GM21528 (cell line): ENCODE measurements at regions not wholly inside any gene's neighbourhood (a gene's known extent, or its start where the extent isn't known, plus 50 kb on each side); places are given as distances from the start of the nearest gene placed in this dataset.
"Not testable (repeated sequence)": the region's sequence is repeated elsewhere in the genome, so short reads cannot be mapped to it uniquely, and the experiment has no call there.

Experiments
- ATAC-seq: cut with Tn5 transposase; IDR thresholded peaks from one replicate; pipeline ENCODE4 v1.9.1; 2021; ENCODE audit warnings: mild to moderate bottlenecking, moderate library complexity; ENCODE audit not compliant: unreplicated experiment, low FRiP score

DNA sequence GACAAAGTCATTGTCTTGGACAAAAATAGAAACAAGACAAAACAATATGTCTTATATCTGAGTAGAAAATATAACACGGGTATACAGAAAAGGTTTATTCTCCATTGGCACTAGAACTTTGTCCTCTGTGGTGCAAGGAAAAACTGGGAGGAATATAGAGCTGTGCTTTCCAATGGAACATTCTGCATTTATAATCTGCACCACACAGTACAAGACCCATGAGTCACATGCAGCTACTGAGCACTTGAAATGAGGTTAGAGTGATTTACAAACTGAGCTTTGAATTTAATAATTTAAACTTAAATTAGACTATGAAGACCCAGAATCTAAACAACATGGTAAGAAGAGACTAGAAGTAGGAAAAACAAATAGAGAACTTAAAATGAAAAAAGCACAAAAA is 86.1 kb downstream of the RAP2A start:
- no peak for ATAC-seq

DNA sequence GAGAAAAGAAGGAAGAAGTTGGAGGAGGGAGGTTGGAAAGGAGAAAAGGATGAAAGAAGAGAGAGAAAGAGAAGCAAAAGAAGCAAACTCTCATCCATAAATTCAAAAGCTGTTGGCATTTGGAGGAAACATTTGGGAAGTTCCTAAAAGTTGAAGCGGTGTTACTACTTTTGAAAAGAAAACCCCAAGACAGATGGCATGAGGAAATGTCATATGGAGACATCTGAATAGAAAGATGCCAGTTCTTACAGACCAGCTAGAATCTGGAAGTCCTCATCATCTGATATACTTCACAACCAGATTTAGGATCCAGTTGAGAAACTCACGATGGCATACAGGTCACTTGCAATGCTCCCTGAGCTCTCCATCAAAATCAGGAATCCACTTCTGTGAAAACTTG is 86.9 kb downstream of the RAP2A start:
- no peak for ATAC-seq

GRCh38 chr13:97521726-97522125 is 87.8 kb downstream of the RAP2A start:
- no peak for ATAC-seq

GRCh38 chr13:97522243-97522642 is 88.3 kb downstream of the RAP2A start:
- no peak for ATAC-seq

GRCh38 chr13:97526556-97526955 is 92.6 kb downstream of the RAP2A start:
- no peak for ATAC-seq

- no peak for ATAC-seq
These were observed 94.5 kb downstream of the RAP2A start for GRCh38 chr13:97528518-97528917.

GRCh38 chr13:97534540-97534939 is 100.6 kb downstream of the RAP2A start:
- no peak for ATAC-seq

- no peak for ATAC-seq
These were observed 101.6 kb downstream of the RAP2A start for GRCh38 chr13:97535614-97536013.

DNA sequence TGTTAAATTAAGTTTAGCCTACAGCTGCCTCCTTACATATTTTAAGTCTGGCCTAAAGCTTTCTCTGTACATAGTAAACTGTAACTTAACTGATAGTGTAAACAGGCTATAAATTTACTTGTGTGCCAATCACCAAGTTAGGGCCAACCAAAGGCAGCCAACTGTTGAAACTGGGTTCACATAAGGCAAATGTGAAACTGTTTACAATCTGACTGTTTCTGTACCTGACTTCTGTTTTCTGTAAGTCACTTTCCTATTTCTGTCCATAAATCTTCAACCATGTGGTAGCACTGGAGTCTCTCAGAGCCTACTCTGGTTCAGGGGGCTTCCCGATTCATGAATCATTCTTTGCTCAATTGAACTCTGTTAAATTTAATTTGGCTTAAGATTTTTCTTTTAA is 103.1 kb downstream of the RAP2A start:
- peak; percentile 79 for ATAC-seq

DNA sequence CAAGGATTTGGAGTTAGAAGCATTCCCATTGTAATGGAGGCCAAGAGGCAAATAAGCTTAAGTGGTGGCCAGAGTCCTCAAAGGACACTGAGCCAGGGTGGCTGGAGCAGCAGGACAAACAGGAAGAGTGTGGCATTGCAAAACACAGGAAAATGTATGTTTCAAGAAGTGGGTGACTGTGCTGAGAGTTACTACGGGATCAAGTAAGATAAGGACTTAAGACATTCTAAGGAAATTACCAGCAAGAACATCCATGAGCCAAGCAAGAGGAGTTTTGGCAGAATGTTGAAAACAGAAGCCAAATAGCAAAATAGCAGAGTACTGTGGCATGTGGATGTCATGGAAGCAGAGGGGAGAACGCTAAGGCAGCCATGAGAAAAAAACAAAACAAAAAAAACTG is 104.2 kb downstream of the RAP2A start:
- no peak for ATAC-seq

- ATAC-seq, result no peak
These were observed 106.0 kb downstream of the RAP2A start for GRCh38 chr13:97539651-97540610.

DNA sequence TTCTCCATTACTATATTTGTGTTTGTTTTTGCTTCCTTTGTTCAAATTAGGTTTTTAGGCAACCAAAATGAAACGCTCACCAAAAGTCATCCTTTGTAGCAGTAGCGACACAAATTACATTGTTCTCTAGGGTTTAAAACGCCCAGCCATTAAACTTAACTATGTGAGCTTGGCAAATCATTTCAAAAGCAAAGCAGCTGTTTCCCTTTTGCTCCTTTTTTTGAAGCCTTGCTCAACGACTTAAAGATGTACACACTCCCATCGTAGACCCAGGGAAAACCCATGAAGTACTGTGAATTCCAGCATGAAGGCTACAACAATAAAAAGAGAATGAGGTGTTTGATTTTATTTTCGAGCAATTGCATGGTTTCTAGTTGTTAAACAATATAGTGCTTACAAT is 106.7 kb downstream of the RAP2A start:
- ATAC-seq, result no peak

DNA sequence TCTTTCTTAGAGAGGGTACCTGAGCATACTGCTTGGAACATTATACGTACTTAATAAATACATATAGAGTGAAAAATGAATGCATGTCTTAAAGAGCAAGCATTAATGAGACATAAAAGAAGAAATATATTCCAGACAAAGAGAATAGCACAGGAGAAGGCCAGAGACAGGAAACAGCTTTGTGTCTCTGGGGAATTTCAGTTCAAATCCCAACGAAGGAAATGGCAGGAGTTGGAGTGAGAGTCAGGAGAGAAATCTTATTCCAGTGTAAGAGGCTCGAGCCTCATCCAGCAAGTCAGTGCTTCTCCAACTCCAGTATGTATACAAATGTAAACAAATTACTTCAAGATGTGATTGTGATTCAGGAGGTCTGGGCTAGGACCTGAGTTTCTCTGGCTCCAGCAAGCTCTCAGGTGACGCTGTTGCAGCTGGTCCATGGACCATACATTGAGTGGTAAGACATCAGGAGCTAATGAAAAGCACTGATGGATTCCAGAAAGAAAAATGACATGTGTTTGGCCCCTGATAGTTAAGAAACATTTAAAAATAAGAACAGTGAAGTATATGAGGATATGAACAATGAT is 108.2 kb downstream of the RAP2A start:
- ATAC-seq, result no peak

DNA sequence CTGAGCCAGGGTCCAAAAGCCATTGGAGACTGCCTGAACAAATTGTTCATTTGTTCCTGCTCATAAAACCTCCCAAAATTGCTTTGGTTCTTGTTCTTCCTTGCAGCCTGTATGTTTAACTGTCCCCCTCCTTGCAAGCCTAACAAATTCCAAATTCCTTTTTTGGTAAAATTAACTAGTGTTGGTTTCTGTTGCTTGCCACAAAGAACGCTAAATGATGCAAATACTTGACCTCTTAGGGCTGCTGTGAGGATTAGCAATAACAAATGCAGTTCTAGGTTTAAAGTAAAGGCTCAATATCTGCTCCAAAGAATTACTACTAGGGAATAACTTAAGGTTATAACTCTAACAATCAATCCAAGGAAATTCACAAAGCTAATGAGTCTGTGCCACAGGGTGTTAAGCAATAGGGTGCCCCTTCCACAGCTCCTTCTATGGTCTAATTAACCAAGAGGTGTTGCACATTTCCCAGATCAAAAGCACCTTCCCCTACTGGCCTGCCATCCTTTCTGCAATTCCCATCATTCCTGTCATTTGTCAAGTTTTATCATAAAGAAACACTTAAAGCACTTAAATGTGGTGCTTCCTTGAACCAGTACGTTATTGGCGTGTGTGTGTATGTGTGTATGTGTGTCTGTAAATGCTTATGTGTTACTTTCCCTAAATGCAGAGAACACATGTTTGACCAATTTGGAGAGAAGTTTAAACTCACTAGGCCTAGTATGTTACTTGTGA is 110.2 kb downstream of the RAP2A start:
- ATAC-seq, result no peak

GRCh38 chr13:97544971-97545499 is 111.1 kb downstream of the RAP2A start:
- ATAC-seq, result not testable (repeated sequence)

GRCh38 chr13:97548138-97548537 is 114.2 kb downstream of the RAP2A start:
- ATAC-seq, result peak; percentile 63

GRCh38 chr13:97548711-97549110 is 114.7 kb downstream of the RAP2A start:
- no peak for ATAC-seq

DNA sequence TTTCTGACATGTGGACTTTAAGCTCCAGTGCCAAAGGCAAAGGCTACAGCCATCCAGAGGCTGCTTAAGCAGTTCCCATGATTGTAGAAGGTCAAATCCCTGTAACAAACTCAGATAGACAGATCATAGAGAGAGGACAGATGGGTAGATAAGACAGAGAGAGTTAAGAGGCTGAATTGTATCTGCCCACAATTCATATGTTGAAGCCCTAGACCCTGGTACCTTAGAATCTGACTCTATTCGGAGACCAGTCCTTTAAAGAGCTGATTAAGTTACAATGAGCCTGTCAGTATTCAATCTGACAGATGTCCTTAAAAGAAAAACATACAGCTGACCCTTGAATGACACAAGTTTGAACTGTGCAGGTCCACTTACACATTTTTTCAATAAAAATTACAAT is 115.2 kb downstream of the RAP2A start:
- no peak for ATAC-seq

DNA sequence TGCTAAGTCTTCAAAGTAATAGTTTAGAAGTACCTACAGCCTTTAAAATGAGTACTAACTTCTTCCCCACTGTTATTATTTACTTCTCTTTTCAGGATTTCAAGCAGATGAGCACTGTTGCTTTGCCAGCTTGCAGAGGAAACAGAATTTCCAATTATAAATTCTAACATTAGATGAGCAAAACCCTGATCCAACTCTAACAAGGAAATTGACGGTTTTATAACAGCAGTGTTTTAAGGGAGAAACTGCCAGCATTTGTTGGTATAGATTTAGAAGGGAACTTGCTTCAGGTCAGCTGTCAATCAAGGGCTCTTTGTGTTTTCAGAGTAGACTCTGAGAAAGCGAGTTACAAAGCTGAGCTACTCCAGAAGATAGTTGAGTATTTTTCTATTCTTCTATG is 120.5 kb downstream of the RAP2A start:
- no peak for ATAC-seq

GRCh38 chr13:97555034-97555433 is 121.1 kb downstream of the RAP2A start:
- no peak for ATAC-seq

DNA sequence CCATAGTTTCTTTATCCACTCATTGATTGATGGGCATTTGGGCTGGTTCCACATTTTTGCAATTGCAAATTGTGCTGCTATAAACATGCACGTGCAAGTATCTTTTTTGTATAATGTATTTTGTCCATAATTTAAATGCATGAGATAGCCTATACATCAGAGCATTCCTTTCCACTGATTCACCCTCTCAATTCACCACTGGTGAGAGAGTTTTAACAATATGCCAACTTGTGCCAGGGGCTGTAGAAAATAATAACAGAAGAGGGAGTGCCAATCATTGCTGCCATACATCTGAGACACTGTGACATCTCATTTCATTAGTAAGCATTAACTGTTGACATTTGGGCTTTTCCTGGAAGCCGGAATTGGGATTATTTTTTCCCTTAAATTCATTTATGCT is 125.1 kb downstream of the RAP2A start:
- ATAC-seq, result no peak
